GM12878 (cell line): ENCODE measurements at regions not wholly inside any gene's neighbourhood (a gene's known extent, or its start where the extent isn't known, plus 50 kb on each side); places are given as distances from the start of the nearest gene placed in this dataset.
"Not testable (repeated sequence)": the region's sequence is repeated elsewhere in the genome, so short reads cannot be mapped to it uniquely, and the experiment has no call there.

ENCODE experiments used
- ATAC-seq: fragments of 200-7000 bp; cut with Tn5 transposase; 3 replicates; pipeline ENCODE4 v1.9.1; 2020; ENCODE audit warnings: mild to moderate bottlenecking, moderate library complexity
- BruUV-seq: library from RNA; stranded (reverse); fragments of 400-500 nt; replicated peaks from 2 replicates; lab custom pipeline; 2021; lab: Mats Ljungman, UMichigan
- CTCF ChIA-PET: fragments of 300-600 bp; sonication (Branson Sonifier 250); formaldehyde crosslinking; extraction: SDS; loops from one replicate; lab custom pipeline; 2021; ENCODE audit warnings: inconsistent platforms; lab: Yijun Ruan, JAX
- POLR2A ChIA-PET: fragments of 350-600 bp; formaldehyde crosslinking; extraction: SDS; loops from one replicate; lab custom pipeline; 2021; ENCODE audit warnings: inconsistent platforms; lab: Charles Lee
- RAD21 ChIA-PET: fragments of 300-600 bp; sonication (Branson Sonifier 250); formaldehyde crosslinking; loops from one replicate; lab custom pipeline; 2023; ENCODE audit warnings: antibody characterized with exemption; ENCODE audit not compliant: unreplicated experiment; lab: Charles Lee
- SMC1A ChIA-PET: fragments of 300-600 bp; sonication (Branson Sonifier 250); formaldehyde crosslinking; loops from one replicate; lab custom pipeline; 2023; ENCODE audit not compliant: unreplicated experiment, uncharacterized antibody; lab: Charles Lee
- DNase-seq: peaks from one replicate; pipeline ENCODE4 v3.0.0-alpha.2; 2011; ENCODE audit warnings: low read depth, low spot score
- FAIRE-seq: peaks from 3 replicates; lab custom pipeline; 2011; peaks lifted over from hg19 to GRCh38; lab: Jason Lieb, UNC
- H2AFZ ChIP-seq: 2 replicates; pipeline ENCODE4 v1.6.0; 2011; ENCODE audit warnings: low read depth, low read length, control low read depth; ENCODE audit not compliant: control insufficient read depth
- H3K27ac ChIP-seq: 2 replicates; pipeline ENCODE4 v1.5.1; 2011; ENCODE audit warnings: control low read depth; ENCODE audit not compliant: control insufficient read depth, insufficient read depth
- H3K27me3 ChIP-seq, 2 experiments: replicated peaks in 1 of 2; 2 replicates each; pipeline versions ENCODE4 v1.6.0 to v1.6.1; 2011; ENCODE audit warnings: low read length in 1 of 2; ENCODE audit not compliant: control insufficient read depth in 2 of 2, insufficient read depth in 2 of 2
- H3K36me3 ChIP-seq, 2 experiments: 2 replicates each; pipeline ENCODE4 v1.5.1; 2011; ENCODE audit warnings: low read length in 1 of 2; ENCODE audit not compliant: control insufficient read depth in 2 of 2, insufficient read depth in 2 of 2
- H3K4me1 ChIP-seq: 2 replicates; pipeline ENCODE4 v1.6.1; 2011; ENCODE audit warnings: mild to moderate bottlenecking, low read length, moderate library complexity, mixed read lengths; ENCODE audit not compliant: control insufficient read depth, insufficient read depth
- H3K4me2 ChIP-seq: 2 replicates; pipeline ENCODE4 v1.6.0; 2011; ENCODE audit warnings: control low read depth; ENCODE audit not compliant: control insufficient read depth, insufficient read depth
- H3K4me3 ChIP-seq: fragments of 200-600 bp; sonication (generic); 2 replicates; pipeline ENCODE4 v1.5.1; 2016
- H3K79me2 ChIP-seq: 2 replicates; pipeline ENCODE4 v1.6.0; 2011; ENCODE audit warnings: low read length; ENCODE audit not compliant: control insufficient read depth, insufficient read depth
- H3K9ac ChIP-seq: 2 replicates; pipeline ENCODE4 v1.8.0; 2011; ENCODE audit warnings: low read length, control low read depth, mixed read lengths; ENCODE audit not compliant: control insufficient read depth, insufficient read depth
- H3K9me3 ChIP-seq: replicated peaks from 3 replicates; pipeline ENCODE4 v1.5.1; 2011; ENCODE audit warnings: mild to moderate bottlenecking, low read length; ENCODE audit not compliant: control insufficient read depth, insufficient read depth
- H4K20me1 ChIP-seq: 2 replicates; pipeline ENCODE4 v1.6.0; 2011; ENCODE audit not compliant: control insufficient read depth, insufficient read depth
- CHD4 ChIP-seq: fragments of 200-600 bp; sonication (generic); IDR thresholded peaks from 2 replicates; pipeline ENCODE4 v1.6.1; 2016; ENCODE audit warnings: mild to moderate bottlenecking
- EED ChIP-seq: sonication (generic); IDR thresholded peaks from 2 replicates; pipeline ENCODE4 v1.6.1; 2016; ENCODE audit warnings: antibody characterized with exemption, low read depth
- FOXK2 ChIP-seq: fragments of 450-650 bp; IDR thresholded peaks from 2 replicates; pipeline ENCODE4 v1.6.1; 2017; ENCODE audit warnings: mild to moderate bottlenecking, moderate library complexity
- FOXM1 ChIP-seq: IDR thresholded peaks from 2 replicates; pipeline ENCODE4 v1.6.1; 2012; ENCODE audit warnings: low read depth, mild to moderate bottlenecking, inconsistent platforms, low read length, moderate library complexity
- HDAC2 ChIP-seq: fragments of 200-600 bp; sonication (generic); IDR thresholded peaks from 2 replicates; pipeline ENCODE4 v1.6.1; 2017
- MEF2A ChIP-seq: IDR thresholded peaks from 2 replicates; pipeline ENCODE4 v1.6.1; 2011; ENCODE audit warnings: low read depth, mild to moderate bottlenecking, low read length, moderate library complexity; ENCODE audit not compliant: insufficient read depth
- PAX5 ChIP-seq: IDR thresholded peaks from 2 replicates; pipeline ENCODE4 v1.6.1; 2011; ENCODE audit warnings: low read depth, low read length, borderline replicate concordance
- RBBP5 ChIP-seq: fragments of 200-600 bp; sonication (generic); conservative IDR thresholded peaks from 2 replicates; pipeline ENCODE4 v1.6.1; 2016
- SMAD1 ChIP-seq: fragments of 450-650 bp; IDR thresholded peaks from 2 replicates; pipeline ENCODE4 v1.6.1; 2018; ENCODE audit warnings: mild to moderate bottlenecking, low read depth; ENCODE audit not compliant: partially characterized antibody
- SMARCA5 ChIP-seq: fragments of 450-650 bp; IDR thresholded peaks from 2 replicates; pipeline ENCODE4 v1.6.1; 2017; ENCODE audit warnings: mild to moderate bottlenecking
- SREBF1 ChIP-seq: IDR thresholded peaks from 2 replicates; pipeline ENCODE4 v1.6.1; 2012; ENCODE audit warnings: mild to moderate bottlenecking, low read length
- TAF1 ChIP-seq: IDR thresholded peaks from 2 replicates; pipeline ENCODE4 v1.6.1; 2011; ENCODE audit warnings: mild to moderate bottlenecking, low read depth, low read length, borderline replicate concordance
- ZNF274 ChIP-seq: IDR thresholded peaks from one replicate; pipeline ENCODE4 v1.8.0; 2011; ENCODE audit not compliant: insufficient read length, insufficient read depth
- ZNF384 ChIP-seq: IDR thresholded peaks from 2 replicates; pipeline ENCODE4 v1.6.1; 2012; ENCODE audit warnings: low read depth, mild to moderate bottlenecking, low read length, improper control_type of control experiment, borderline replicate concordance
- ZZZ3 ChIP-seq: IDR thresholded peaks from 2 replicates; pipeline ENCODE4 v1.6.1; 2011; ENCODE audit warnings: low read depth; ENCODE audit not compliant: control insufficient read depth, insufficient read length
- WGBS: methylation state at CpG from one replicate; pipeline ENCODE4 v1.1.6; 2016; ENCODE audit warnings: low lambda C conversion rate; ENCODE audit not compliant: insufficient replicate concordance, insufficient coverage; ENCODE audit errors: missing lambda C conversion rate; 5-methylcytosine and 5-hydroxymethylcytosine counted together
- in situ Hi-C: fragments of 300-500 bp; cut with MboI; formaldehyde crosslinking; loops from 9 replicates; pipeline ENCODE4 v1.14.3; 2018; ENCODE audit warnings: mixed read lengths
- intact Hi-C: fragments of 100-400 bp; cut with micrococcal nuclease; formaldehyde crosslinking; loops from one replicate; pipeline ENCODE4 v1.14.2; 2022; ENCODE audit not compliant: unreplicated experiment
- TF ChIP-seq, protein P1 (sequence below): IDR thresholded peaks from 2 replicates; pipeline ENCODE4 v1.6.1; 2011; ENCODE audit warnings: borderline replicate concordance, low read depth, mild to moderate bottlenecking, moderate library complexity, mixed read lengths, low read length; ENCODE audit not compliant: insufficient read depth; ENCODE audit errors: extremely low read length

DNA sequence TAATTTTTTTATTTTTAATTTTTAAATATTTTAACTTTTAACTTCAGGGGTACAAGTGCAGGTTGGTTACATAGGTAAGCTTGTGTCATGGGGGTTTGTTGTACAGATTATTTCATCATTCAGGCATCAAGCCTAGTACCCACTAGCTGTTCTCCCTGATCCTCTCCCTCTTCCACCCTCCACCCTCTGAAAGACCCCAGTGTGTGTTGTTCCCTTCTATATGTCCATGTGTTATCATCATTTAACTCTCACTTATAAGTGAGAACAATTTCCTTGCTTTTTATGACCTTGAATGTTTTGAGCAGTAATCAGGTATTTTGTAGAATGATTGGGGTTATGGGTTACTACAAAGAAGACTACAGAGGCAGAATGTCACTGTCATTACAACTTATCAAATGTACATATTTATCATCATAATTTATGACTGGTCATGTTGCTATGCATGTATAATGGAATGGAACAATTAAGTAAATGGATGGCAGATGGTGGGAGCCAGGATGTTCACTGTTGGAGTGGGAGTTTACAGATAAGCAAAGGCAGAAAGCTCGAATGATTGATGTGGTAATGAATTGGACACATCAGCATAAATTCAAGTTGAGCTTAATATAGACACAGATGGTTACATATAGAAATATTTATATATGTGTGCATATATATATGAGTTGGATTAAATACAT lies 563.8 kb upstream of the ROBO1 start:
- no peak for FAIRE-seq
- CTCF ChIA-PET = interaction anchor here (0.6 kb wide), 1 partner anchor 89 kb away, joined by 3 read pairs; no protein-coding TSS in a partner anchor
- 5% methylated on average over 1 of the region's 1 CpG for WGBS

DNA sequence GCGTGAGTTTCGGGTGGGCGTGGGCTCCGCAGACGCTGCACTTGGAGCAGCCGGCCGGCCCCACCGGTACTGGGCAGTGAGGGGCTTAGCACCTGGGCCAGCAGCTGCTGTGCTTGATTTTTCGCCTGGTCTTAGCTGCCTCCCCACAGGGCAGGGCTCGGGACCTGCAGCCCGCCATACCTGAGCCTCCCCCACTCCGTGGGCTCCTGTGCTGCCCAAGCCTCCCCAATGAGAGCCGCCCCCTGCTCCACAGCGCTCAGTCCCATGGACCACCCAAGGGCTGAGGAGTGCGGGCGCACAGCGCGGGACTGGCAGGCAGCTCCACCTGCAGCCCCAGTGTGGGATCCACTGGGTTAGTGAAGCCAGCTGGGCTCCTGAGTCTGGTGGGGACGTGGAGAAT lies 546.7 kb upstream of the ROBO1 start:
- H3K27me3 ChIP-seq, SMC1A ChIA-PET, H3K9me3 ChIP-seq, POLR2A ChIA-PET, FAIRE-seq, H3K4me1 ChIP-seq, H3K79me2 ChIP-seq, H3K4me2 ChIP-seq, H3K4me3 ChIP-seq, in situ Hi-C loops, H3K9ac ChIP-seq, H2AFZ ChIP-seq, intact Hi-C loops, H3K36me3 ChIP-seq, H4K20me1 ChIP-seq, BruUV-seq, RAD21 ChIA-PET, ATAC-seq, H3K27ac ChIP-seq, DNase-seq: not testable (repeated sequence)
- 78% methylated on average over 19 of the region's 19 CpGs for WGBS
- CTCF ChIA-PET = interaction anchor here (1.4 kb wide), 1 partner anchor 9 kb away, joined by 3 read pairs; no protein-coding TSS in a partner anchor

More for the DNA sequence above, 563.8 kb upstream of the ROBO1 start:
- no TSS peak for BruUV-seq
- Histone ChIP-seq H3K36me3 (no peaks in the 10 kb centered on the region), H3K79me2 (no peaks in the 10 kb centered on the region), H2AFZ (no peak overlapping the region), H3K4me2 (no peak overlapping the region), H3K27ac (no peak overlapping the region), H3K27me3 (no peaks in the 10 kb centered on the region), H3K9ac (no peak overlapping the region), H3K4me3 (no peak overlapping the region), H4K20me1 (no peaks in the 10 kb centered on the region), H3K9me3 (no peaks in the 10 kb centered on the region), H3K4me1 (no peaks in the 10 kb centered on the region)
- ChIA-PET RAD21 (no interaction called here), POLR2A (no interaction called here), SMC1A (no interaction called here)
- DNase-seq = no peak
- in situ Hi-C loops = no loop called here
- no peak for TF ChIP-seq RBBP5
- TF ChIP-seq ZZZ3 = no peak
- no peak for TF ChIP-seq EED
- no peak for TF ChIP-seq FOXM1
- TF ChIP-seq ZNF384 = no peak
- TF ChIP-seq SMAD1 = no peak
- no peak for TF ChIP-seq SREBF1
- no peak for TF ChIP-seq SMARCA5
- no peak for TF ChIP-seq ZNF274
- no peak for TF ChIP-seq CHD4
- no peak for TF ChIP-seq FOXK2
- no peak for TF ChIP-seq PAX5
- TF ChIP-seq HDAC2 = no peak
- TF ChIP-seq, protein P1, sequence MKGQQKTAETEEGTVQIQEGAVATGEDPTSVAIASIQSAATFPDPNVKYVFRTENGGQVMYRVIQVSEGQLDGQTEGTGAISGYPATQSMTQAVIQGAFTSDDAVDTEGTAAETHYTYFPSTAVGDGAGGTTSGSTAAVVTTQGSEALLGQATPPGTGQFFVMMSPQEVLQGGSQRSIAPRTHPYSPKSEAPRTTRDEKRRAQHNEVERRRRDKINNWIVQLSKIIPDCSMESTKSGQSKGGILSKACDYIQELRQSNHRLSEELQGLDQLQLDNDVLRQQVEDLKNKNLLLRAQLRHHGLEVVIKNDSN = no peak
- TF ChIP-seq TAF1 = no peak
- TF ChIP-seq MEF2A = no peak
- intact Hi-C loops = no loop called here
- ATAC-seq = no peak
